Colonic mucosa (tissue), 4 donors: ENCODE measurements at regions not wholly inside any gene's neighbourhood (a gene's known extent, or its start where the extent isn't known, plus 50 kb on each side); places are given as distances from the start of the nearest gene placed in this dataset.
"Not testable (repeated sequence)": the region's sequence is repeated elsewhere in the genome, so short reads cannot be mapped to it uniquely, and the experiment has no call there.

Experiments used
- DNase-seq: peaks from one replicate; pipeline ENCODE4 v3.0.0-alpha.2; 2020
- H3K27ac ChIP-seq: fragments of 200-600 bp; one replicate; pipeline ENCODE4 v1.8.0; 2021
- H3K27me3 ChIP-seq: fragments of 200-600 bp; one replicate; pipeline ENCODE4 v1.8.0; 2021
- H3K36me3 ChIP-seq: fragments of 200-600 bp; one replicate; pipeline ENCODE4 v1.8.0; 2021
- H3K4me1 ChIP-seq: fragments of 200-600 bp; one replicate; pipeline ENCODE4 v1.8.0; 2021; ENCODE audit warnings: mild to moderate bottlenecking
- H3K4me3 ChIP-seq: fragments of 200-600 bp; one replicate; pipeline ENCODE4 v1.8.0; 2021
- H3K9ac ChIP-seq, 2 donors: one replicate each; pipeline ENCODE4 v1.7.0; 2013; ENCODE audit warnings: control low read depth in 2 of 2, low read depth in 2 of 2, low read length in 2 of 2
- H3K9me3 ChIP-seq: fragments of 200-600 bp; one replicate; pipeline ENCODE4 v1.8.0; 2021
- CTCF ChIP-seq: fragments of 200-600 bp; IDR thresholded peaks from one replicate; pipeline ENCODE4 v1.8.0; 2022; ENCODE audit warnings: antibody characterized with exemption, mild to moderate bottlenecking
- intact Hi-C: fragments of 100-400 bp; cut with DNase I; formaldehyde crosslinking; loops from one replicate; pipeline ENCODE4 v1.14.1; 2022
- donor health status: healthy.
- donor health status: DM: no; HTN: no; CAD: no.
- donor health status: DM: no; HTN: no; CAD: no.

- H3K27me3 ChIP-seq, result no peaks in the 10 kb centered on the region
- DNase-seq, result no peak
- no peak for TF ChIP-seq CTCF
- no peaks in the 10 kb centered on the region for H3K9me3 ChIP-seq
- intact Hi-C loops, result no loop called here
- no peaks in the 10 kb centered on the region for H3K4me1 ChIP-seq
- H3K9ac ChIP-seq, result no peak overlapping the region
- H3K27ac ChIP-seq, result no peak overlapping the region
- H3K4me3 ChIP-seq, result no peak overlapping the region
- no peaks in the 10 kb centered on the region for H3K36me3 ChIP-seq
Observed at GRCh38 chr2:16931441-16931840, 265.8 kb upstream of the CYRIA start.

- H3K4me1 ChIP-seq, result no peaks in the 10 kb centered on the region
- intact Hi-C loops, result no loop called here
- no peak overlapping the region for H3K27ac ChIP-seq
- TF ChIP-seq CTCF, result no peak
- H3K27me3 ChIP-seq, result no peaks in the 10 kb centered on the region
- DNase-seq, result no peak
- no peak overlapping the region for H3K4me3 ChIP-seq
- H3K36me3 ChIP-seq, result no peaks in the 10 kb centered on the region
- no peak overlapping the region for H3K9ac ChIP-seq
- H3K9me3 ChIP-seq, result no peaks in the 10 kb centered on the region
Observed at GRCh38 chr2:16927398-16927797, 261.8 kb upstream of the CYRIA start.

GRCh38 chr2:16925145-16925544 lies 259.5 kb upstream of the CYRIA start:
- no peak for TF ChIP-seq CTCF
- no peak overlapping the region for H3K4me3 ChIP-seq
- no peaks in the 10 kb centered on the region for H3K36me3 ChIP-seq
- no peaks in the 10 kb centered on the region for H3K4me1 ChIP-seq
- H3K27me3 ChIP-seq, result no peaks in the 10 kb centered on the region
- no peaks in the 10 kb centered on the region for H3K9me3 ChIP-seq
- intact Hi-C loops, result no loop called here
- H3K27ac ChIP-seq, result no peak overlapping the region
- no peak for DNase-seq
- no peak overlapping the region for H3K9ac ChIP-seq

GRCh38 chr2:16915341-16915755 lies 249.7 kb upstream of the CYRIA start:
- intact Hi-C loops, H3K9me3 ChIP-seq, H3K27me3 ChIP-seq, DNase-seq, H3K9ac ChIP-seq, H3K27ac ChIP-seq, H3K4me1 ChIP-seq, H3K36me3 ChIP-seq, H3K4me3 ChIP-seq: not testable (repeated sequence)

GRCh38 chr2:16911746-16912145 lies 246.1 kb upstream of the CYRIA start:
- no peaks in the 10 kb centered on the region for H3K9me3 ChIP-seq
- no peaks in the 10 kb centered on the region for H3K36me3 ChIP-seq
- no peak overlapping the region for H3K9ac ChIP-seq
- DNase-seq, result no peak
- TF ChIP-seq CTCF, result no peak
- H3K4me1 ChIP-seq, result no peaks in the 10 kb centered on the region
- no peaks in the 10 kb centered on the region for H3K27me3 ChIP-seq
- no peak overlapping the region for H3K4me3 ChIP-seq
- intact Hi-C loops, result no loop called here
- H3K27ac ChIP-seq, result no peak overlapping the region

- TF ChIP-seq CTCF, result no peak
- Histone ChIP-seq H3K27ac (no peak overlapping the region), H3K27me3 (no peaks in the 10 kb centered on the region), H3K36me3 (no peaks in the 10 kb centered on the region), H3K9me3 (no peaks in the 10 kb centered on the region), H3K4me3 (no peak overlapping the region), H3K4me1 (no peaks in the 10 kb centered on the region), H3K9ac (no peak overlapping the region)
- DNase-seq, result no peak
- intact Hi-C loops, result no loop called here
Observed at GRCh38 chr2:16908656-16909055, 243.0 kb upstream of the CYRIA start.
